GM21528 (cell line): ENCODE measurements at regions not wholly inside any gene's neighbourhood (a gene's known extent, or its start where the extent isn't known, plus 50 kb on each side); places are given as distances from the start of the nearest gene placed in this dataset.

Experiments used
- ATAC-seq: cut with Tn5 transposase; IDR thresholded peaks from one replicate; pipeline ENCODE4 v1.9.1; 2021; ENCODE audit warnings: mild to moderate bottlenecking, moderate library complexity; ENCODE audit not compliant: unreplicated experiment, low FRiP score

- no peak for ATAC-seq
These were observed 178.8 kb upstream of the DDHD1 start for GRCh38 chr14:53331921-53332320.

GRCh38 chr14:53331247-53331646 lies 178.1 kb upstream of the DDHD1 start:
- ATAC-seq: no peak

GRCh38 chr14:53330441-53330840 lies 177.3 kb upstream of the DDHD1 start:
- no peak for ATAC-seq

- no peak for ATAC-seq
These were observed 175.7 kb upstream of the DDHD1 start for GRCh38 chr14:53328841-53329240.

- ATAC-seq: no peak
These were observed 174.6 kb upstream of the DDHD1 start for GRCh38 chr14:53327716-53328115.

GRCh38 chr14:53325176-53325806 lies 172.2 kb upstream of the DDHD1 start:
- no peak for ATAC-seq

- no peak for ATAC-seq
These were observed 163.4 kb upstream of the DDHD1 start for GRCh38 chr14:53316504-53316903.

GRCh38 chr14:53310412-53310811 lies 157.3 kb upstream of the DDHD1 start:
- ATAC-seq: no peak

- no peak for ATAC-seq
These were observed 153.8 kb upstream of the DDHD1 start for GRCh38 chr14:53306911-53307310.

GRCh38 chr14:53306267-53306721 lies 153.2 kb upstream of the DDHD1 start:
- no peak for ATAC-seq

GRCh38 chr14:53304726-53305381 lies 151.7 kb upstream of the DDHD1 start:
- ATAC-seq: no peak

GRCh38 chr14:53295985-53296582 lies 143.0 kb upstream of the DDHD1 start:
- ATAC-seq: no peak

- ATAC-seq: no peak
These were observed 142.2 kb upstream of the DDHD1 start for GRCh38 chr14:53295372-53295771.

- ATAC-seq: no peak
These were observed 133.2 kb upstream of the DDHD1 start for GRCh38 chr14:53286301-53286700.

- ATAC-seq: no peak
These were observed 132.7 kb upstream of the DDHD1 start for GRCh38 chr14:53285821-53286220.

- ATAC-seq: no peak
These were observed 131.9 kb upstream of the DDHD1 start for GRCh38 chr14:53285064-53285463.

GRCh38 chr14:53278602-53279506 lies 125.7 kb upstream of the DDHD1 start:
- ATAC-seq: no peak

GRCh38 chr14:53273671-53274072 lies 120.5 kb upstream of the DDHD1 start:
- no peak for ATAC-seq

GRCh38 chr14:53265025-53265424 lies 111.9 kb upstream of the DDHD1 start:
- ATAC-seq: no peak

GRCh38 chr14:53260928-53261327 lies 107.8 kb upstream of the DDHD1 start:
- no peak for ATAC-seq

GRCh38 chr14:53260286-53260685 lies 107.2 kb upstream of the DDHD1 start:
- no peak for ATAC-seq
